GM23248 (cell line): ENCODE measurements at regions not wholly inside any gene's neighbourhood (a gene's known extent, or its start where the extent isn't known, plus 50 kb on each side); places are given as distances from the start of the nearest gene placed in this dataset. TPM values are rescaled to one million over a fixed set of nuclear protein-coding genes. Genes with fewer than 3 reads are reported as not detected.
"Not testable (repeated sequence)": the region's sequence is repeated elsewhere in the genome, so short reads cannot be mapped to it uniquely, and the experiment has no call there.

Source experiments
- DNase-seq: peaks from one replicate; pipeline ENCODE4 v3.0.0-alpha.2; 2015
- H2AFZ ChIP-seq: fragments of 200-600 bp; sonication (generic); 2 replicates; pipeline ENCODE4 v1.6.1; 2016; ENCODE audit warnings: antibody characterized with exemption
- H3F3A ChIP-seq: fragments of 200-600 bp; sonication (generic); 2 replicates; pipeline ENCODE4 v1.6.1; 2016; ENCODE audit warnings: mild to moderate bottlenecking, antibody characterized with exemption, mixed run types; ENCODE audit not compliant: insufficient read depth
- H3K27ac ChIP-seq: fragments of 200-600 bp; sonication (generic); 2 replicates; pipeline ENCODE4 v1.5.1; 2016; ENCODE audit warnings: mild to moderate bottlenecking
- H3K27me3 ChIP-seq: fragments of 200-600 bp; sonication (generic); replicated peaks from 2 replicates; pipeline ENCODE4 v1.6.1; 2016; ENCODE audit warnings: mild to moderate bottlenecking; ENCODE audit not compliant: insufficient read depth
- H3K36me3 ChIP-seq: fragments of 200-600 bp; sonication (generic); 2 replicates; pipeline ENCODE4 v1.6.1; 2016; ENCODE audit warnings: low read depth, mild to moderate bottlenecking
- H3K4me1 ChIP-seq: fragments of 200-600 bp; sonication (generic); 2 replicates; pipeline ENCODE4 v1.6.1; 2016; ENCODE audit warnings: mild to moderate bottlenecking; ENCODE audit not compliant: insufficient read depth
- H3K4me2 ChIP-seq: fragments of 200-600 bp; sonication (generic); one replicate; pipeline ENCODE4 v1.6.1; 2016; ENCODE audit warnings: mild to moderate bottlenecking; ENCODE audit not compliant: unreplicated experiment
- H3K4me3 ChIP-seq: fragments of 200-600 bp; sonication (generic); 2 replicates; pipeline ENCODE4 v1.5.1; 2016; ENCODE audit warnings: mild to moderate bottlenecking
- H3K79me2 ChIP-seq: fragments of 200-600 bp; sonication (generic); 2 replicates; pipeline ENCODE4 v1.6.1; 2016; ENCODE audit warnings: mild to moderate bottlenecking; ENCODE audit not compliant: insufficient read depth
- H3K9ac ChIP-seq: fragments of 200-600 bp; sonication (generic); 2 replicates; pipeline ENCODE4 v1.6.1; 2016; ENCODE audit warnings: mild to moderate bottlenecking
- H3K9me2 ChIP-seq: fragments of 200-600 bp; sonication (generic); 2 replicates; pipeline ENCODE4 v1.6.1; 2016; ENCODE audit warnings: mixed run types, mild to moderate bottlenecking, moderate library complexity; ENCODE audit not compliant: insufficient read depth
- H3K9me3 ChIP-seq: fragments of 200-600 bp; sonication (generic); one replicate; pipeline ENCODE4 v1.6.1; 2017; ENCODE audit warnings: low read depth
- H4K20me1 ChIP-seq: fragments of 200-600 bp; sonication (generic); 2 replicates; pipeline ENCODE4 v1.6.0; 2016; ENCODE audit not compliant: insufficient read depth
- EZH2 ChIP-seq: fragments of 200-600 bp; sonication (generic); IDR thresholded peaks from 2 replicates; pipeline ENCODE4 v1.6.1; 2018; ENCODE audit warnings: antibody characterized with exemption, mild to moderate bottlenecking; ENCODE audit not compliant: insufficient read depth, poor library complexity, severe bottlenecking
- EZH2phosphoT487 ChIP-seq: fragments of 200-600 bp; sonication (generic); IDR thresholded peaks from 2 replicates; pipeline ENCODE4 v1.6.1; 2018; ENCODE audit warnings: antibody characterized with exemption, moderate library complexity, mild to moderate bottlenecking, low read depth; ENCODE audit not compliant: insufficient read depth
- WGBS, 2 experiments: methylation state at CpG; one replicate each; pipeline ENCODE4 v1.1.6; 2015 to 2017; ENCODE audit warnings: low lambda C conversion rate in 2 of 2, low coverage in 1 of 2; ENCODE audit errors: missing lambda C conversion rate in 2 of 2; 5-methylcytosine and 5-hydroxymethylcytosine counted together
- in situ Hi-C: fragments of 300-500 bp; cut with MboI; formaldehyde crosslinking; loops from 2 replicates; pipeline ENCODE4 v1.15.0; 2020
- small RNA-seq: library from RNA; depleted of rRNA; stranded (forward); fragments of <200 nt; gene quantifications from one replicate; pipeline ENCODE3, GENCODE V24; 2014; ENCODE audit warnings: low read depth, low replicate concordance

GRCh38 chr2:131835621-131836091 is 308.0 kb downstream of the CCDC74A start:
- Histone ChIP-seq H3K4me3 (no peak overlapping the region), H3F3A (no peaks in the 10 kb centered on the region), H3K9ac (no peak overlapping the region), H3K4me1 (no peaks in the 10 kb centered on the region), H3K9me3 (no peaks in the 10 kb centered on the region), H3K9me2 (no peaks in the 10 kb centered on the region), H3K27ac (no peak overlapping the region), H3K4me2 (no peak overlapping the region), H4K20me1 (no peaks in the 10 kb centered on the region), H3K27me3 (no peaks in the 10 kb centered on the region), H2AFZ (no peak overlapping the region), H3K79me2 (no peaks in the 10 kb centered on the region), H3K36me3 (no peaks in the 10 kb centered on the region)
- no peak for DNase-seq
- WGBS, 2 experiments, result 69 to 73% methylated on average over 20 to 24 of the region's 24 CpGs
- in situ Hi-C loops, result no loop called here
- TF ChIP-seq EZH2phosphoT487 (no peak), EZH2 (no peak)

- H2AFZ ChIP-seq, in situ Hi-C loops, H3K27me3 ChIP-seq, H4K20me1 ChIP-seq, H3K9me2 ChIP-seq, H3K27ac ChIP-seq, H3K9me3 ChIP-seq, DNase-seq, H3K4me3 ChIP-seq, H3K36me3 ChIP-seq, H3K79me2 ChIP-seq, H3K4me1 ChIP-seq, H3F3A ChIP-seq, H3K9ac ChIP-seq, H3K4me2 ChIP-seq: not testable (repeated sequence)
- WGBS, 2 experiments, result 55 to 61% methylated on average over 7 to 11 of the region's 11 CpGs
Measured at GRCh38 chr2:131836116-131836515, 308.4 kb downstream of the CCDC74A start.

DNA sequence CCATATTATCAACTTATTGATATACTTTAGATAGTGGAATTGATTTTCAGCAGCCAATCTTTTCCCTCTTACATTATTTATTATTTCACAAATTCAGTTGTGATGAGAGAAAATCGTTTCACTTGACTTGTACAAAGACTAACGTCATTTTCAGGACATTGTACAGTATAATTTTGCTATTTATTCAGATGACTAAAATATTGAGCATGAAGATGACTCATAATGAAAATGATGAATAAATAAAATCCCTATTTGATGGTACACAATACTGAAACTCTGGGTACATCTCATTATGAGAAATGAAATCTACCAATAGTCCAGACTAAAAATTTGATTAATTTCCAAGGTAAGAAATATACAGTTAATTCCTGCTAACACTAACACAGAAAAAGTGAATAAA is 316.4 kb downstream of the CCDC74A start:
- 7 to 11% methylated on average over 2 of the region's 2 CpGs for WGBS, 2 experiments
- H3K79me2 ChIP-seq, H3K9me2 ChIP-seq, H3K4me2 ChIP-seq, H4K20me1 ChIP-seq, H3K27me3 ChIP-seq, H3K9me3 ChIP-seq, H3K4me3 ChIP-seq, H3F3A ChIP-seq, in situ Hi-C loops, H3K27ac ChIP-seq, H3K4me1 ChIP-seq, H3K36me3 ChIP-seq, H2AFZ ChIP-seq, H3K9ac ChIP-seq: not testable (repeated sequence)
- DNase-seq, result peak; percentile 4

DNA sequence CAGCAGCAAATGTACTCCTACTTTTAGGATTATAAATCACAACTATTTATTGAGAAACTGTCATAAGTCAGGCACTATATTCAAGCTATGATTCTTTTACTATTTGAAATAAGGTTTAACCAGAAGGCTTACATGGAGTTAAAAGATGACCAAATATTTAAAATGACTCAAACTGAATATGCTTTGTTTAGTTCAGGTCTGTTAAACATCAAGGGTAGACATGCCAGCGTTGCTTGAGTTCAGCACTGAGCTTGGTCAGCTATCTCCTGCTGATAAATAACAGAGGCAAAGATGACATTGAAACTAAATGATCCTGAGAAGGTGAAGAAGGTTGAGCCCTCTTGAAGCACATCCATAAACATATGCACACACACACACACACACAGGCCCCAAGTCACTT is 305.6 kb downstream of the ANKRD30BL start:
- in situ Hi-C loops, H3K27me3 ChIP-seq, H3K4me3 ChIP-seq, H3F3A ChIP-seq, H3K36me3 ChIP-seq, H3K4me1 ChIP-seq, DNase-seq, H3K27ac ChIP-seq, H3K9me3 ChIP-seq, H3K9me2 ChIP-seq, H3K4me2 ChIP-seq, H3K79me2 ChIP-seq, H2AFZ ChIP-seq, H3K9ac ChIP-seq, H4K20me1 ChIP-seq: not testable (repeated sequence)
- WGBS, 2 experiments, result 0 to 4% methylated on average over 1 of the region's 1 CpG

DNA sequence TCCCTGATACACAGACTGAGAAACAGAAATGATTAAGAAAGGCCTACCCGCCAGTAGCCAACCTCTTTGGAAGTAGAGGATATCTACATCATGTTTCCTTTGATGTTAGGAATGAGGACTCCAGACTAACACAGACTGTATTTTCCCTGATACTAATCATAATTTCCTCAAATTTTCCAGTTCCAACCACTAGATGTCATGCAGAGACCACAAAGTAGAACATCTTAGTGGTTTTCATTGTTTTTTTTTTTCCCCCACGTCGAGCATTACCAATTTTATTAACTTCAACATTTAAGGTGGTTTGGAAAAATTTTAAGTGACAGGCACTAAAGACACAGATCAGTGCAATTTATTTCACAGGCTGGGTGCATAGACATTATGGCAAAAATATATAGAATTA is 303.6 kb downstream of the ANKRD30BL start:
- H3K4me2 ChIP-seq, H2AFZ ChIP-seq, H3K9ac ChIP-seq, H3K27me3 ChIP-seq, H3K27ac ChIP-seq, H3K9me3 ChIP-seq, H3K4me3 ChIP-seq, H3K4me1 ChIP-seq, H3F3A ChIP-seq, H3K9me2 ChIP-seq, H4K20me1 ChIP-seq, H3K36me3 ChIP-seq, in situ Hi-C loops, H3K79me2 ChIP-seq: not testable (repeated sequence)
- DNase-seq, result peak; percentile 3
- WGBS, 2 experiments, result 11 to 17% methylated on average over 3 of the region's 3 CpGs

Small RNAs in the stretch of these regions (small RNA-seq; reads per million reads assigned to genes)
- not detected for gene RNU6-617P
